ENCODE measurements at regions not wholly inside any gene's neighbourhood (a gene's known extent, or its start where the extent isn't known, plus 50 kb on each side); places are given as distances from the start of the nearest gene placed in this dataset.

GRCh38 chr10:4330636-4331035 is 495.4 kb upstream of the AKR1E2 start:
- TF ChIP-seq GATA3 (IDR thresholded peaks at IDR 0.05; ENCODE audit: low read depth, low read length) (no peak), GATA2 (IDR thresholded peaks at IDR 0.05; ENCODE audit: low read depth, low read length) (no peak)

Data from SH-SY5Y (cell line).